ENCODE measurements at regions not wholly inside any gene's neighbourhood (a gene's known extent, or its start where the extent isn't known, plus 50 kb on each side); places are given as distances from the start of the nearest gene placed in this dataset.

GRCh38 chr22:47484960-47485569, 722.6 kb downstream of the TBC1D22A start:
- Mint-ChIP-seq H3K4me3 (no peak overlapping the region), H3K36me3 (ENCODE audit: low read depth) (no peaks in the 10 kb centered on the region; the same call in 1 of the 2 replicates), H3K9me3 (peaks cover 51% of the 10 kb centered on the region), H3K27me3 (ENCODE audit: insufficient read depth) (peaks cover 2% of the 10 kb centered on the region; the same call in 1 of the 2 replicates), H3K27ac (no peak overlapping the region), H3K4me1 (ENCODE audit: low read depth) (no peaks in the 10 kb centered on the region)
- TF ChIP-seq CTCF (IDR thresholded peaks at IDR 0.05), result no peak
- no peak for DNase-seq

- DNase-seq, result no peak
- H3K9me3 Mint-ChIP-seq, result peaks cover 38% of the 10 kb centered on the region
- no peaks in the 10 kb centered on the region for H3K4me1 Mint-ChIP-seq (ENCODE audit: low read depth)
- H3K4me3 Mint-ChIP-seq, result no peak overlapping the region
- no peaks in the 10 kb centered on the region for H3K36me3 Mint-ChIP-seq (ENCODE audit: low read depth)
- no peaks in the 10 kb centered on the region for H3K27me3 Mint-ChIP-seq (ENCODE audit: insufficient read depth)
- TF ChIP-seq CTCF (IDR thresholded peaks at IDR 0.05), result no peak
- no peak overlapping the region for H3K27ac Mint-ChIP-seq
Observed at GRCh38 chr22:47476231-47476630, 713.8 kb downstream of the TBC1D22A start.

DNA sequence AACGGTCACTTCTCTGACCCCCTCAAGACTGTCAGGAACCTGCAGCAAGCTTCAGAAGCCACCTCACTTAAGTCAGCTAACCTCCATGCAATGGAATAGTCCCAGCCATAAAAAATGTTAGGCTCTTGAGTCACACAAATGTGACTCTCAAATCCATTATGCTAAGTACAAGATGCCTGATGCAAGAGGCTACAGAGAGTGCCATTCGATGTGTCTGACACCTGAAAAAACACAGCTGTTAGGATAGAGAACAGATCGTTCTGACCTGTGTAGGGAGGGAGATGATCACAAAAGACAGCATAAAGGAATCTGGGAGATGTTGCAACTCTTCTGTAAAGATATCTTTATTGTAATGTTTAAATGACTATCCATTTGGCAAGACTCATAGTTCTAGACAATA, 712.4 kb downstream of the TBC1D22A start:
- no peak for TF ChIP-seq CTCF (IDR thresholded peaks at IDR 0.05)
- Mint-ChIP-seq H3K4me1 (ENCODE audit: low read depth) (no peaks in the 10 kb centered on the region), H3K36me3 (ENCODE audit: low read depth) (no peaks in the 10 kb centered on the region), H3K9me3 (peaks cover 38% of the 10 kb centered on the region), H3K27ac (no peak overlapping the region), H3K4me3 (no peak overlapping the region), H3K27me3 (ENCODE audit: insufficient read depth) (no peaks in the 10 kb centered on the region)
- DNase-seq, result no peak

- H3K4me3 Mint-ChIP-seq, result no peak overlapping the region
- H3K27ac Mint-ChIP-seq, result no peak overlapping the region
Observed at GRCh38 chr22:47474464-47474863, 712.0 kb downstream of the TBC1D22A start.

GRCh38 chr22:47472636-47473035, 710.2 kb downstream of the TBC1D22A start:
- H3K4me1 Mint-ChIP-seq (ENCODE audit: low read depth), result no peaks in the 10 kb centered on the region
- no peak overlapping the region for H3K27ac Mint-ChIP-seq
- H3K9me3 Mint-ChIP-seq, result peaks cover 42% of the 10 kb centered on the region
- DNase-seq, result no peak
- 0 out of 2 replicates have a peak, but pooled peaks cover under 1% of the 10 kb centered on the region for H3K36me3 Mint-ChIP-seq (ENCODE audit: low read depth)
- TF ChIP-seq CTCF (IDR thresholded peaks at IDR 0.05), result no peak
- no peak overlapping the region for H3K4me3 Mint-ChIP-seq
- no peaks in the 10 kb centered on the region; the same call in 1 of the 2 replicates for H3K27me3 Mint-ChIP-seq (ENCODE audit: insufficient read depth)

More at GRCh38 chr22:47474464-47474863, 712.0 kb downstream of the TBC1D22A start:
- Mint-ChIP-seq H3K9me3 (peaks cover 36% of the 10 kb centered on the region), H3K4me1 (ENCODE audit: low read depth) (no peaks in the 10 kb centered on the region), H3K27me3 (ENCODE audit: insufficient read depth) (no peaks in the 10 kb centered on the region), H3K36me3 (ENCODE audit: low read depth) (no peaks in the 10 kb centered on the region)
- no peak for DNase-seq
- no peak for TF ChIP-seq CTCF (IDR thresholded peaks at IDR 0.05)
